ENCODE measurements at regions not wholly inside any gene's neighbourhood (a gene's known extent, or its start where the extent isn't known, plus 50 kb on each side); places are given as distances from the start of the nearest gene placed in this dataset.

DNA sequence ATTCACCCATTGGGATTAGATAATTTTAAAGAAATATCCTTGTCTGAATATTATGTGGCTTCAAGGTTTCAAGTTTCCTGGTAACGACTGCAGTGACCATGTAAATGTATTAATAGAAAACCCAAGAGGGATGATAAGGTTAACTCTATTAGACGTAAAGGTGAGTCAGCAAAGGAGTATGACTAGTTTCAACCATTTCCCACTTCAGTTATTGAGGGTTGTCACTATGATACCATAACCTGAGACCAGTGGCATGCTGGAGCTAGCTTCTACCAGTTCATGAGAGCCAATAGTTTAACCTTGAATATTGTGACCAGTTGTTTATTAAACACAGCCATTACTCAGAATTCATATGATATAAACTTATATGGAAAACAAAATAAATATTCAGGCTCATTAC is 270.1 kb downstream of the TMA16 start:
- DNase-seq (ENCODE audit: low read depth): no peak

DNA sequence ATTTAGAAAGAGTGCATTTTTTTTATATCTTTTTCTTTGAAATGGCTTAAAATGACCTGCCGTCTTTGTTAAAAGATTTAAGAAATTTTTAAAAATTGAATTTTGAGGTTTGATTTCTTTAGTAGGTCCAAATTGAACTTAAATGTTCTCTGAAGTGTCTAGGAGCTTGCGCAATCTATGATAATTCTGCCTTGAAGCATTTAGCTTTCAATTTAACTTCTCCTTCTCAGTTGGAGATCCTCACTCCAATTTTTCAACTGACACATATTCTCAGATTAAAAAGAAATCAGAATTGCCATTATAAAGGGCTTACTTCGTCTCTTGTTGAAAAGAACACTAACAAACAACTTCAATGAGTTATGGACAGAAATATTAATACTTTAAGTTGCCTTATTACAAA is 273.5 kb downstream of the TMA16 start:
- DNase-seq (ENCODE audit: low read depth): no peak

DNA sequence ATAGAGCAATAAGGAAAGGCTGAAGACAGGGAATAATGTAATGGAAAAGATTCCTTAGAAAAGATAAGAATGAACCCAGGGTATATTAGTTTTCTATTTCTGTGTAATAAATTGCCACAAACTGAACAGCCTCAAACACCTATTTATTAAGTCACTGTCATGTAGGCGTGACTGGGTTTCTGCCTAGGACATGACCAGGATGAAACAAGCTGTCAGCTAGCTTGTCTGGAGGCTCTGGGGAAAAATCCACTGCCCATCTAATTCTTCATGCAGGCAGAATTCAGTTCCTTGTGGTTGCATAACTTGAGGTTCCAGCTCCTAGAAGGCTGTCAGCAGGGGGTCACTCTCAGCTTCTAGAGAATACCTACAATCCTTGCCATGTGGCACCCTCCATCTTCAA is 277.7 kb downstream of the TMA16 start:
- DNase-seq (ENCODE audit: low read depth): no peak

DNA sequence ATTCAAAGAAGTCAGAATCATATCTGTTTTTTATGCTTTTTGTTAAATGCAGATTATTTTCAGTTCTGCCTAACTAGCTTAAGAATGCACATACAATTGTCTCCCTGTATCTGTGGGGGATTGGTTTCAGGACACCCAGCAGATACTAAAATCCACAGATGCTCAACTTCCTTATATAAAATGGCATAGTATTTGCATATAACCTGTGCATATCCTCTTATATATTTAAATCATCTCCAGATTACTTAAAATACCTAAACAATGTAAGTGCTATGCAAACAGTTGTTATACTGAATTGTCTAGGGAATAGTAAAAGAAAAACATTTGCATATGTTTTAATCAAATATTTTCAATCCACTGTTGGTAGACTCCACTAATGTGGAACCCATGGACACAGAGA is 279.4 kb downstream of the TMA16 start:
- no peak for DNase-seq (ENCODE audit: low read depth)

DNA sequence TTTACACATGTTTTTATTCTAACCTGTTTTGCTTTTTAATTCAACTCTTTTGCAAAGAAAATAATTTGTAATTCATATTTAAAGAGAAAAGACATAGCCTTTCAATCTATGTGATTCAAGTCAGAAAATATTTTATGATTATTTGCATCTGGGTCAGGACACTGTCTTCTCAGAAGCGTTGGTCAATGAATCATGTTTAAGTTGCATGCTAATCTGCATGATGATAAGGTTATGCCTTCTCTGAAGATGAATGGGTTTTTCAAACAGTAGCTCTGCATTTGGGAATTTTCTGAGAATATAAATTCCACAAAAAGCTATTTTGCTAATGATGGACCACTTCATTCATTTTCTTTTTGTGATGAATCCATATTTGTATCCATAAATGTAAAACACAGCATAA is 282.5 kb downstream of the TMA16 start:
- no peak for DNase-seq (ENCODE audit: low read depth)

DNA sequence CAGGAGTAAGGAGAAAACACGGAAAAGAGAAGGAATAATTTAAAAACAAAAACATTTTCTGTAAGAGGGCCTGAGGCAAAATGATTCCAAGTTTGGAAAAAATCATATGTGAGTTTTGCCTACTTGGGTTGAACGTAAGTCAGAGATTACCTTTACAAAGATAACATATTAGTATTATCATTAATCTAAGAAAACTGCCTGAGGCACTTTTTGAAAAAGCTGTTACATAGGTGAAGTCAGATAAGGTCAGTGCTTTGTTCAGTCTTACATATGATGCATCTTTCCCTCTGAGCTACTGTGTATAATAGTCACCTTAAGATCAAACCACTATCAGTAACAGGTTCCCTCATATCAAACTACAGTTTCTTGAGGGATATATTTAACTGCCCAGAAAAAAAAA is 287.2 kb downstream of the TMA16 start:
- no peak for DNase-seq (ENCODE audit: low read depth)

DNA sequence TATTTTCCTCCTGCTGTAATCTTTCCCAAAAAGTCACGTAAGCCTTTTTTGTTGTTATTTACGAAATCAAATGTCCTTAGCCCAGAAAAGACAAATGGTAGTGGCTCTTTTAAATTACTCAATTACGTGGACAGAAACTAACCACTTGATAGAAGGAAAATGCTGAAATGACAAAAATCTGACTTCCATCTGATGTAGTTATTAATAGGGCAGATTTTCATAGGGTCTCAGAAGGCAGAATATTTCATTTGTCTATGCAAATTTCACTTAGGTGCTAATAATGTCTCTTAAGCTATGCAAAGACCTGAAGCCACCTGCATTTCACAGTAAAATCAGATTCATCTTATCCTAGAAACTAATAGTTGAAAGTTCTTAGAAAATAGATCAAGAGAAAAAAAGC is 295.7 kb downstream of the TMA16 start:
- no peak for DNase-seq (ENCODE audit: low read depth)

DNA sequence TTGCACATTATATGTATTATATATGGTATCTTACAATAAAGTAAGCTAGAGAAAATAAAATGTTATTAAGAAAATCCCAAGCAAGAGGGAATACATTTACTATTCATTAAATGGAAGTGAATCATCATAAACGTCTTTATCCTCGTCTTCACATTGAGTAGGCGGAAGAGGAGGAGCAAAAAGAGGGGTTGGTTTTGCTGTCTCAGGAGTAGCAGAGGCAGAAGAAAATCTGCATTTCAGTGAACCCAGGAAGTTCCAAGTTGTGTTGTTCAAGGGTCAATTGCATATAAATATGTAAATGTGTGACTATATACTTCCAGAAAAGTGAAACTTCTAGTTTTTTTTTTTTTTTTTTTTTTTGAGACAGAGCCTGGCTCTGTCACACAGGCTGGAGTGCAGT is 301.4 kb downstream of the TMA16 start:
- DNase-seq (ENCODE audit: low read depth): no peak

DNA sequence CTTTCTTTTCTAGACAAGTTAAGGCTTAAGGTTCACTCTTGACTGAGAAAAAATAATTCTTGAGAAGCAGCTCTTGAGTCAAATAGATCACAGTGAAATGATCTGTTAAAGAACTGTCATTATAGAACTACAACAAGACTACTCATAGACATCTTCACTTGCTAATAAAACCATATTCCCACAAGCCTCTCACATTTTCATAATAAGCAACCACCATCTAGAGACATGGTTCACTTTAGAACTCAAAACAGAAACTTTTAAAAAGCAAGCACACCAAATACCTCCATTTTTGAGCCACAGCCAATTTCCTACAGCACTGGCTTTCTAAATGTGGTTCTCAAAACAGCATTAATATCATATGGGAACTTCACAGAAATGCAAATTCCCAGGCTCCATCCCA is 309.5 kb downstream of the TMA16 start:
- no peak for DNase-seq (ENCODE audit: low read depth)

DNA sequence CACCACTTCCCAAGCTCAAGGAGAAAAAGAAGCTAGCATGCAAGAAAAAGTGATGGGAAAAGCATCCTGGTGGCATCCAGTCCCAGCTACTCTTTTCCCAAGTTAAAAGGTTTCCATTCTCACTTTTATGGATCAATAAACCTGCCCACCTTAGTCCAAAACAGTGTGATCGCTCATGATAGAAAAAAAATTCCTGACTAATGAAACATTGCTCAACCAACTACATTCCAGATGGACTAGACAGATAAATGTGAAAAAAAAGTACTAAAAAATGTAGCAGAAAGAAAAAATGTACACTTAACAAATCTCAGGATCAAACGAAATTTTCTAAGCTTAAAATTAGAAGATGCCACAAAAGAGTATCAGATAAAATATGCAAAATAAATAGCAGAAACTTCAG is 312.2 kb downstream of the TMA16 start:
- no peak for DNase-seq (ENCODE audit: low read depth)

DNA sequence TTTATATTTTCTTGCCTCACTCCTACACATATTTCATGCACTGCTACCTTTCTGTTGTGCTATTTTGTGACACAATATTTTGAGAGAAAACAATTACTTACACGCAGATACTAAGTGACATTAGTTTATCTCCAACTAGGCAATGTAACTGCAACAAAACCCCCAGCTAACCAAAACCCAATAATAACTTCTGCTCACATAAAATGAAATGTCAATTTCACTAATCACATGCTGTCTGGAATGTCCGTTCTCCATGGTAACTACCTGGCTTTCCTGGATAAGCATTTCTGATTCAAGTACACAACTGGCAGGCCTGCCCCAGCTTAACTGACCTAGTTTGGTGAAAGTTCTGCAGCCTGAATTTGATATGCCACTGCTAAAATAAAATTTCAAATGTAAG is 313.5 kb downstream of the TMA16 start:
- DNase-seq (ENCODE audit: low read depth): no peak

DNA sequence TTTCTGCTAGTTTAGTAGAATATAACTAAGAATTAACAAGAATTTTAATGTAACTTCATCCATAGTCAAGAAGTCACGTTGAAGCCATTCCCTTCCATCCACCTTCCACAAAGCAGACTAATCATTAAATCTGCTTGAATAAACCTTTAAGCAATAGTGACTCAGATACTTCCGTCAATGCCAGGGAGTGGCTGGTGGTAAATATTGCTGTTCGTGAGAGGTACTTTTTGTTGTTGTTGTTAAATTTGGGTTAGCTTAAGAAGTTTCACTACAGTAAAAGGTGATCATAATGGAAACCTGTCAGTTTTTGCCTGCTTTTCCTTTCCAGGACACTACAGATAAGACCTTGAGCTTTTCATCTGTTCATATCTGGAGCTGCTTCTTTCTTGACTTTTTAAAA is 316.3 kb downstream of the TMA16 start:
- no peak for DNase-seq (ENCODE audit: low read depth)

DNA sequence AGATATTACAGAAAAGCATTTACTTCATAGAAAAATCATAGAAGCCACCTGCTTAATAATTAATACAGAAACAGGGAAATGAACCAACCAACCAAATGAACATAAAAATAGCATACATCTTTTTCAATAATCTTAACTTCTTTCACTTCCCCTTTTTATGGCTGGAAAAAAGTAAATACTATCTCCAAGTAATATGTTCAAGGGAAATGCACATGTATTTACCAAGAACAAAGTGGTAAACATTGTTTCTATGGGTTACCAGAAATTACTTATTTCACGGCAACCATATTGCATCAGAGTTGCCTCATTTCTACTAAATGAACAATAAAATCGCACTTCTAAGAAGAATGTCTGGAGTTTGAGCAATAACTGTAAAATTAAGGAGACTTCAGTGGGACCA is 321.3 kb downstream of the TMA16 start:
- no peak for DNase-seq (ENCODE audit: low read depth)

DNA sequence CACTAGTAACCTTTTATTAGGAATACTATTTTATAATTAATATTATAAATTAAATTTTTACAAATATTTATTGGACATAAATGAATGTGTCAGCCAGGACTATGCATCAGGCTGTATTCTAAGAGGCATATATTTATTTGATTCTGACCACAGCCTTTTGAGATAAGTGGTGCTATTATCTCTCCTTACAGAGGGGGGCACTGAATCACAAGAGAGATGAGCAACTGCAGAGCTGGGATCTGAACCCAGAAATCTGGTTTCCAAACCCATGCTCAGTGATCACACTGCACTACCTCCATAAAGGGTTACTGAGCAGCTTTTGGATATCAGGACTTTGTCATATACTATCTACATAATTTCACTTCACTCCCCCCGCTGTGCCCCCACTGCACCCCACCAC is 322.0 kb downstream of the TMA16 start:
- no peak for DNase-seq (ENCODE audit: low read depth)

DNA sequence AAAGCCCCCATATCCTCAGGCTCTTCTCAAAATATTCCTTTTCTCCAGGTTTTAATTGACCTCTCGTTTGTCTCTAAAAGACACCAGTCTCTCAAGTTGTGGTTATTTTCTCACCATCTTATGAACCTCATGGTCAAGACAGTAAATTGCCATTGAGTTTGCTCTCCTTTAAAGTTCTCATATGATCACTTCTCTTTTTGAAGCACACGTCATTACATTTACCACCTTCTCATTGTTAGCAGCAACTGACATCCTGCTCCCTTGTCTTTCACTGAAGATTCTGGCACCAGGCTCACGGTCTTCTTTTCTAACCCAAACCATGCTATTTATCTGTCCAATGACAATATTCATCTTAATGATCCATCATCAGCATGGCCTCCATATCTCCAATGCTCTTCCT is 324.2 kb downstream of the TMA16 start:
- no peak for DNase-seq (ENCODE audit: low read depth)

DNA sequence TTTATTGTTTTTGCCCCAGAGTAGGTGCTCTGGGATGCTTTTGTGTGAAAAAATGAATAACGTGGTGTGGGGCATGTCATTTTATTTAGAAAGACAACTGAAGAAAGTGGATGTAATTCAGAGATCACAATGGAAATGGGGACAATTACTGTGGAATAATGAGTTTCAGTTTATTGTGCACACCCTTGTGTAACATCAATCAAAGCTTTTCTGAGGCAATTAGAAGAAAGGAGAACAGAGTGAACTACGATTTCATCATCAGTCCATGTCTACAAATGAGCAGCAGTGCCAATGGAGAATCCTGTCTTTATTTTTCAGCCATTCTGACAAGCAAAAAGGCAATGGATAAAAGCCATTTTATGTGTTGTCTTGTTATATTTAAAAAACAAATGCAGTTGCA is 339.2 kb downstream of the TMA16 start:
- no peak for DNase-seq (ENCODE audit: low read depth)

DNA sequence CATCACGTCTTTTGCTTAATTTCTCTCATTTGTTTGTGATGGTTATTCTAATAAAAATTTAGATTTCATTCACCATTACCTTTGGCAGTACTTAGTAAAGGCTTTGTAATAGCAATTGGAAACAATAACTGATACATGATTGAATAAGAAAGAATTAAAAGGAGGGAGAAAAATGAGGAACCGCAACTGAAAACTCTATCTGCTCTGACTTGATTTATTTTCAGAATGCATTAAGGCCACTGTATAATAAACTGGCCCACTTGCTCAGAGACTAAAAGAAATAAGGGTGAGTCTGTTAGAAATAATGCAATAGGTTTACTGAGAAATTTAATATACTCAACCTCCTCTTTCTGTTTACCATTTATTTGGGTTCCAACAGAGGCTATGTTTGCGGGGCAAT is 351.5 kb downstream of the TMA16 start:
- no peak for DNase-seq (ENCODE audit: low read depth)

DNA sequence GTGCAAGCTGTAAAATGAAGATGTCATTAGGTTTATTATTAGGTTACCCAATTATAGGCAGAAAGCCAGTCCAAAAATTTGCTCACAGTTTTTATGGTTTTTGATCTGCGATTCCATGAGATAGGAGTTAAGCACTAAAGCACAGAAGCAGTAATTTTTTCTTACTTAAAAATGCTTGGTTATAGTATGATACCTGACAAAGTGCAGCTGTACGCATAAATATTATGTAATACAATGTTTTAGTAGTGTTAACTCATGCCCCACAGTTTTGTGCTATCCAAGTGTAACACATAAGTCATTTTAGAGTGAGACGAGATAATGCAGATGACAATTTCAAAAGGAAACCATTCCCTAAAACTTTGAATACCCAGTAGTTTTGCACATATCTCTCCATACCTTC is 357.8 kb downstream of the TMA16 start:
- no peak for DNase-seq (ENCODE audit: low read depth)

DNA sequence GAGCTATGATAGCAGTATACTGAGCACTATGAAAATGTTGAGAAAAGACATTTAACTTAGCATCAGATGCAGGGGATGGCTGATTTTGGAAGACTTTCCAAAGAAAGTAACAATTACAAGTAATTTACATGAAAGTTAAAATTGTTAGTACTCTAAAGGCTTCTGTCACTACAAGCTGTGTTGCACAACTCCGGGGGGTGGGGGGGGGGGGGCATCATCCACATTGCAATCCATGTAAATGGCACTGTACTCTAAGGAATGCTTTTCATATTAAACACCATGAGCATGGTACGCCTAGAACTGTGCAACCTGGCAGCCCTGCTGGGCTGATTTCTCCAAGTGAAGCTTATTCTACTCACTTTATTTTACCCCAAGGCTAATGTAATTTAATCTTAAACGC is 363.4 kb downstream of the TMA16 start:
- no peak for DNase-seq (ENCODE audit: low read depth)

DNA sequence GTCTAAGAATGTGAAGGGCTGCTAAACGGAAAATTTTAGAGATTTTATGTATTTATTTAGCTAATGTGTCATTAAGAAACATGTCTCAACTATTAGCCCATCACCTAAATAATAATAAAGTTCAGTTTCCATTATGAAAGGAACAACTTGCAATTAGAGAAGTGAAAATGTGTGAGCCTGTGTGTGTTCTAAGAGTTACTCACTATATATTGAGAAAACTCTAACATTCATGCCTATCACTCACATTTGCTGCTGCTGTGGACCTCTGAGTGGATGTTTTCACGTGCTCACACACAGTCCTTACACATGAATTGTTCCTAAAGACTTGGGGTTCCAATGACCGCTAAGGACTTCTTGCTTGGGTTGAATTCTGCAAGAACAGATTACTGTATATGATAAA is 364.0 kb downstream of the TMA16 start:
- no peak for DNase-seq (ENCODE audit: low read depth)

DNA sequence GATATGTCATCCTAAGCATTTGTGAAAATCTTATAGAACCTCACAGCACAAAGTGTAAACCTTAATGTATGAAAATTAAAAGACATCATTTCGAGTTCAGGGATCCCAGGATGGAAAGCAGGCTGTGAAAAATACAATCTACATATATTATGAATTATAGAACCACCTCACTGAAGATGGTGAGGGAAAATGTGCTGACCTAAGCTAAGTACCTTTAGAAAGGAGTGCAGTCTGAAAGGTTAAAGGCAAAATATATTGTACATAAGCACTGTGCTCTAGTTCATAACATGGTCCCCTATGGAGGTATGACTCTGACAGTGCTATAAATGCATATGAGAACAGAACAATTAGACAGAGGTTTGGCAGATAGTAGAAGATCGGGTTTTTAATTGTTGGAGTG is 368.6 kb downstream of the TMA16 start:
- DNase-seq (ENCODE audit: low read depth): no peak

DNA sequence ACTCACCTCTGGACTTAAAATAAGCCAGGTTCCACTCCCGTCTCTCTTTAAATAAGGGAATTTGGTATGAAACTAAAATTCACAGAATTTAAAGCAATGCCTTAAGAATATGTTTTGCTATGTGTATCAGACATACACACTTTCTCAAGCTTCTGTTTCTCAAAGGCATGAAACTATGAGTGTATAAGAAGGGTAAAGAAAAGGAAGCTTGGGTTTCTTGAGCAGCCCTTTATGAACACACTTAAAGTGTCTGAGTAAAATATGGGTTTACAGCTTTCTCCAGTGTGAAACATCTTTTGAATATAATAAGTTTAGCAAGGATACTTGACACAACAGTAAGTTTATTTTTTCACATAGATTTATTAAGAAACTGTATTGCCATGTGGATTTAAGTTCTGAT is 370.5 kb downstream of the TMA16 start:
- DNase-seq (ENCODE audit: low read depth): no peak

DNA sequence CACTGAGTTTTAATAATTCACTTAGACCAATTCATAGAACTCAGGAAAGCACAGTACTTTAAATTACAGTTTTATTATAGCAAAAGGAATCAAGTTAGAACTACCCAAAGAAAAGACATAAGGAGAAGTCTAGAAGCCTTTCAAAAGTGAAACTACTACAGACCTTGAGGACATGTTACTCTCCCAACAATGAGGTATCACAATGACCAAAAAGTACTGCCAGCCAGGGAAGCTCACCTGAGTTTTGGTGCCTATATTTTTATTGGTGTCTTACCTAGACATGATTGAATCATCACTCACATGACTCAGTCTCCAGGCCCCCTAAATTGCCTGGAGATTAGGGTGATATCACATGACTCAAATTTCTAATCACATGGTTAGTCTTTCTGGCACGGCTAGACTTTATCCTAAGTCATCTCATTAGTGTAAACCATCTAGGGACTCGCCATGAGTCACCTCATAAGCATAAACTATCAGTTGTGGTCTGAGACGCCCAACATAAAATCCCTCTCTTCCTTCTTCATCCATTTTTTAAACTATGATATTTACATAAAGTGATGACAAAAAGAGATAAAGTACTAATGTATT is 372.3 kb downstream of the TMA16 start:
- DNase-seq (ENCODE audit: low read depth): no peak

DNA sequence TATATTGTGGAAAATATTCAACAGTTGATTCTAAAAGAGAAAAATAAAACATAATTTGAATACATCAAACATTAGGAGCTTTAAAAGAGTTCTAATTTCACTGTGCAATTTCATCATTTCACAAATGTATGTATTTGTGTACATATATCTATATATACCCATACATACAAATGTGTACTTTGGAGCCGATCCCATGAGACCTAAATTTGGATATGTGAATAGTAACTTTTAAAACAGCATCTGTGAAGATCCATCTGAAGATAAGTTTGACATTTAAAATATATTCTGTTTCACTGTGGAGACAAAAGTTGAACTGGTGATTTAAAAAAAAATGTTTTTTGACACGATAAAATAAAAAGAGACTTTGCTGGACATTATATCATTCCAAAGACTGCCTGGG is 374.0 kb downstream of the TMA16 start:
- DNase-seq (ENCODE audit: low read depth): no peak

DNA sequence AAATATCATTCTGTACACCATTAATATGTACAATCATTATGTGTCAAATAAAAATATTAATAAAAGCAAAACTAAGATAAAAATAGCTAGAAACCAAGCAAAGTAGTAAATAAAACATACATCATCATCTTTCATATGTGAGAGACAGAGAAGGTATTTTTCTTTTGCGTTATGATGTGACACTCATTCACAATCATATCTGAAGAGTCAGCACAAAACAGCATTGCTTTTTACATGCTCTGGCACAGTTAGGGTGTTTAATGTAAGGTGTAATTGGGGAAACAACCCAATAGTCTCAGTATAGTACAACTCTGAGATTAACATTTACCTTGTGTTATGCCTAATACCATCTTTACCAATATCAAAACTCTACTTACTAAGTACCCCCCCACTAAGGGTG is 376.6 kb downstream of the TMA16 start:
- no peak for DNase-seq (ENCODE audit: low read depth)

All from GM04503 (cell line).